PC-9 (cell line): ENCODE measurements at regions not wholly inside any gene's neighbourhood (a gene's known extent, or its start where the extent isn't known, plus 50 kb on each side); places are given as distances from the start of the nearest gene placed in this dataset.

Source experiments
- BruUV-seq: library from RNA; stranded (reverse); fragments of 400-500 nt; replicated peaks from 2 replicates; lab custom pipeline; 2021; lab: Mats Ljungman, UMichigan
- CTCF ChIA-PET: fragments of 300-600 bp; sonication (Branson Sonifier 250); formaldehyde crosslinking; loops from one replicate; lab custom pipeline; 2022; ENCODE audit warnings: antibody characterized with exemption; lab: Charles Lee
- POLR2A ChIA-PET: fragments of 300-600 bp; sonication (Branson Sonifier 250); formaldehyde crosslinking; loops from one replicate; lab custom pipeline; 2022; ENCODE audit warnings: antibody characterized with exemption; ENCODE audit not compliant: unreplicated experiment; lab: Charles Lee
- DNase-seq, 2 experiments: peaks; one replicate each; pipeline versions ENCODE4 v3.0.0 to v3.0.0-alpha.2; 2015 to 2022; ENCODE audit warnings: mixed read lengths in 1 of 2
- H2AFZ ChIP-seq: fragments of 200-600 bp; sonication (generic); 2 replicates; pipeline ENCODE4 v1.8.1; 2017; ENCODE audit warnings: antibody characterized with exemption
- H3F3A ChIP-seq: fragments of 200-600 bp; sonication (generic); 2 replicates; pipeline ENCODE4 v1.8.1; 2017; ENCODE audit warnings: antibody characterized with exemption, mild to moderate bottlenecking, low read depth; ENCODE audit not compliant: insufficient read depth
- H3K27ac ChIP-seq: fragments of 200-600 bp; sonication (generic); 2 replicates; pipeline ENCODE4 v1.6.1; 2016; ENCODE audit warnings: mixed run types
- H3K27me3 ChIP-seq: fragments of 200-600 bp; sonication (generic); 2 replicates; pipeline ENCODE4 v1.6.1; 2016; ENCODE audit warnings: low read depth, mixed run types; ENCODE audit not compliant: insufficient read depth
- H3K36me3 ChIP-seq: fragments of 200-600 bp; sonication (generic); 2 replicates; pipeline ENCODE4 v1.6.1; 2016; ENCODE audit warnings: low read depth, mixed run types
- H3K4me1 ChIP-seq: fragments of 200-600 bp; sonication (generic); replicated peaks from 2 replicates; pipeline ENCODE4 v1.6.1; 2016; ENCODE audit warnings: mixed run types; ENCODE audit not compliant: insufficient read depth
- H3K4me2 ChIP-seq: fragments of 200-600 bp; sonication (generic); 2 replicates; pipeline ENCODE4 v1.6.1; 2017; ENCODE audit warnings: mixed run types
- H3K4me3 ChIP-seq: fragments of 200-600 bp; sonication (generic); 2 replicates; pipeline ENCODE4 v1.6.1; 2016; ENCODE audit warnings: mixed run types
- H3K79me2 ChIP-seq: fragments of 200-600 bp; sonication (generic); 2 replicates; pipeline ENCODE4 v1.6.1; 2017; ENCODE audit warnings: low read depth, mixed run types
- H3K9me2 ChIP-seq: fragments of 200-600 bp; sonication (generic); 2 replicates; pipeline ENCODE4 v1.8.1; 2017; ENCODE audit warnings: mild to moderate bottlenecking; ENCODE audit not compliant: insufficient read depth
- H3K9me3 ChIP-seq: fragments of 200-600 bp; sonication (generic); 2 replicates; pipeline ENCODE4 v1.8.1; 2016; ENCODE audit warnings: low read depth; ENCODE audit not compliant: insufficient read depth
- H4K20me1 ChIP-seq: fragments of 200-600 bp; sonication (generic); 2 replicates; pipeline ENCODE4 v1.8.1; 2017; ENCODE audit not compliant: insufficient read depth
- CTCF ChIP-seq: fragments of 200-600 bp; sonication (generic); conservative IDR thresholded peaks from 2 replicates; pipeline ENCODE4 v1.6.1; 2017; ENCODE audit warnings: mixed run types, antibody characterized with exemption, mild to moderate bottlenecking, moderate library complexity
- EZH2 ChIP-seq: fragments of 200-600 bp; sonication (generic); IDR thresholded peaks from 2 replicates; pipeline ENCODE4 v1.8.0; 2017; ENCODE audit warnings: antibody characterized with exemption, low read depth
- intact Hi-C: fragments of 100-400 bp; cut with micrococcal nuclease; formaldehyde crosslinking; loops from one replicate; pipeline ENCODE4 v1.10.0; 2022; ENCODE audit not compliant: unreplicated experiment

- Histone ChIP-seq H4K20me1 (no peaks in the 10 kb centered on the region), H3K27ac (no peak overlapping the region), H3K27me3 (no peaks in the 10 kb centered on the region), H3K4me3 (no peak overlapping the region), H3F3A (no peaks in the 10 kb centered on the region), H2AFZ (no peak overlapping the region), H3K9me3 (no peaks in the 10 kb centered on the region), H3K36me3 (no peaks in the 10 kb centered on the region), H3K79me2 (no peaks in the 10 kb centered on the region), H3K9me2 (no peaks in the 10 kb centered on the region), H3K4me1 (no peaks in the 10 kb centered on the region), H3K4me2 (no peak overlapping the region)
- TF ChIP-seq CTCF (no peak), EZH2 (no peak)
- ChIA-PET POLR2A (no interaction called here), CTCF (no interaction called here)
- DNase-seq, result no peak
- BruUV-seq, result no TSS peak
- intact Hi-C loops, result no loop called here
Measured at GRCh38 chr5:84480873-84481637, 96.4 kb upstream of the EDIL3 start.

- Histone ChIP-seq H3K27me3 (no peaks in the 10 kb centered on the region), H3K27ac (no peak overlapping the region), H2AFZ (no peak overlapping the region), H3K36me3 (no peaks in the 10 kb centered on the region), H3K79me2 (no peaks in the 10 kb centered on the region), H3K9me3 (no peaks in the 10 kb centered on the region), H3K4me2 (no peak overlapping the region), H3F3A (no peaks in the 10 kb centered on the region), H3K9me2 (no peaks in the 10 kb centered on the region), H3K4me1 (no peaks in the 10 kb centered on the region), H4K20me1 (no peaks in the 10 kb centered on the region), H3K4me3 (no peak overlapping the region)
- no peak for DNase-seq
- CTCF ChIA-PET, result no interaction called here
- TF ChIP-seq EZH2, result no peak
- no peak for TF ChIP-seq CTCF
- POLR2A ChIA-PET, result no interaction called here
- intact Hi-C loops, result no loop called here
- no TSS peak for BruUV-seq
Measured at GRCh38 chr5:84478603-84479002, 93.9 kb upstream of the EDIL3 start.

DNA sequence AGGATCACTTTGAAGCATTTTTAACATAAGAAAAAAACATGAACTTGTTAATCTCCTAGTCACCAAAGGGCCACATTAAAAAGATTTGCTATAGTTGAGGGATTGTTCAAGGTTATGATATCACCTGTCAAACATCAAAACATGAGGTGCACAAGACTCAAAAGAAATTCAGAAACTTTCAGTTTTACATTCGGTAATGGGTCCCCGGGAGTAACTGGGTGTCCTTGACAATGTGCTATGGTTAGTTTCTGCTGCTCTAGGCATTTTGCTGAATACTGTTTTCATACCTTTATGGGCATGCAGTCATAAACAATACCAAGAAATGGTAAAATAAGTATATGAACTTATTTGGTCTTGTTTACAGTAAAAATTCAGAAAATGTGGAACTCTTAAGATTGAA, 92.8 kb upstream of the EDIL3 start:
- ChIA-PET POLR2A (no interaction called here), CTCF (no interaction called here)
- BruUV-seq, result no TSS peak
- Histone ChIP-seq H3K27me3 (no peaks in the 10 kb centered on the region), H2AFZ (no peak overlapping the region), H3K9me3 (no peaks in the 10 kb centered on the region), H3K36me3 (no peaks in the 10 kb centered on the region), H3K4me1 (no peaks in the 10 kb centered on the region), H3K79me2 (no peaks in the 10 kb centered on the region), H3K4me2 (no peak overlapping the region), H3K4me3 (no peak overlapping the region), H3K9me2 (no peaks in the 10 kb centered on the region), H3K27ac (no peak overlapping the region), H4K20me1 (no peaks in the 10 kb centered on the region), H3F3A (no peaks in the 10 kb centered on the region)
- DNase-seq, result no peak
- intact Hi-C loops, result no loop called here
- TF ChIP-seq EZH2 (no peak), CTCF (no peak)
